ENCODE measurements at regions not wholly inside any gene's neighbourhood (a gene's known extent, or its start where the extent isn't known, plus 50 kb on each side); places are given as distances from the start of the nearest gene placed in this dataset.

DNA sequence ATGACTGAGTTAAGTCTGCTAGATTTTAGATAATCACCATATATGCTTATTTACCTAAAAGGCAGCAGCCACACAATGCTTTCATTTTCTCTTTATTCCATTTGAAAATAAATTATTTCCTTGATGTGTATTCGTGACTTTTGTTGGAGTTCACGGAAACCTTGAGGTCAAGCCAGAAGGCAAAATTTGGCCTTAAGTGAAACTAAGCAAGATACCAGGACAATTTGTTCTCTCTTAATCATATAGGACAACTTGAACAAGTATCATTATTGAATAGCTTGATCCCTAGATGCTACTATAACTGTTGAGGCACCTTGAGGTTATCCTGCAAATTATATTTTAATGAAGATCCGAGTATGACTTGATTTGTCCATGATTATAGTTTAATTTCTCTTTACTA is 429.2 kb upstream of the DACH1 start:
- H3K9me3 ChIP-seq: no peaks in the 10 kb centered on the region
- no peak for TF ChIP-seq CTCF (IDR thresholded peaks at IDR 0.05)
- no peak for DNase-seq (ENCODE audit: low spot score in 2 of 2)
- H3K4me3 ChIP-seq: no peak overlapping the region
- no peaks in the 10 kb centered on the region for H3K4me1 ChIP-seq
- no peaks in the 10 kb centered on the region for H3K27me3 ChIP-seq
- intact Hi-C loops (cut with DNase I): no loop called here
- H3K36me3 ChIP-seq: no peaks in the 10 kb centered on the region
- no peak overlapping the region for H3K27ac ChIP-seq

DNA sequence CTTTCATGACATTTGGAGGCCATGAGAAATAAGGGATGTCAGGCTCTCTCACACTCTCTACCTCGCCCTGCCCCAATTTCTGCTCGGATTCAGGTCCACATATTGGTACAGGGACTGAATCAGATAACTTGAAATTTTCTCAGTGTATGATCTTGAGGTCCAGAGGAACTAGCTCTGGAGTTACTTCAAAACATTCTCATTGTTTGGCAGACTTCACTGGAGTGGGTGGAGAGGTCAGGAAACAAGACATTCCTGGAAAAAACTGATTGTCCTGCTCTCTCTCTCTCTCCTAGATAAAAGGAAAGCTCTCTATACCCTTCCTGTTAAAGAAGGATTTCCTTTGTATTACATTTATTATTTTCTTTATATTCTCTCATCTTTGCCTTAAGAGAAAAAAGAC is 428.1 kb upstream of the DACH1 start:
- intact Hi-C loops (cut with DNase I): no loop called here
- H3K9me3 ChIP-seq: no peaks in the 10 kb centered on the region
- H3K27ac ChIP-seq: no peak overlapping the region
- no peak overlapping the region for H3K4me3 ChIP-seq
- no peak for TF ChIP-seq CTCF (IDR thresholded peaks at IDR 0.05)
- DNase-seq (ENCODE audit: low spot score in 2 of 2): no peak
- H3K4me1 ChIP-seq: no peaks in the 10 kb centered on the region
- H3K36me3 ChIP-seq: no peaks in the 10 kb centered on the region
- H3K27me3 ChIP-seq: no peaks in the 10 kb centered on the region

- Histone ChIP-seq H3K4me3 (no peak overlapping the region), H3K9me3 (no peaks in the 10 kb centered on the region), H3K4me1 (no peaks in the 10 kb centered on the region), H3K27me3 (no peaks in the 10 kb centered on the region), H3K36me3 (no peaks in the 10 kb centered on the region), H3K27ac (no peak overlapping the region)
- TF ChIP-seq CTCF (IDR thresholded peaks at IDR 0.05): no peak
- intact Hi-C loops (cut with DNase I): no loop called here
- DNase-seq (ENCODE audit: low spot score in 2 of 2): no peak
Observed at GRCh38 chr13:72293206-72293605, 426.2 kb upstream of the DACH1 start.

GRCh38 chr13:72290962-72291681 is 424.1 kb upstream of the DACH1 start:
- no peaks in the 10 kb centered on the region for H3K4me1 ChIP-seq
- DNase-seq (ENCODE audit: low spot score in 2 of 2): no peak
- intact Hi-C loops (cut with DNase I): no loop called here
- H3K4me3 ChIP-seq: no peak overlapping the region
- no peak overlapping the region for H3K27ac ChIP-seq
- no peak for TF ChIP-seq CTCF (IDR thresholded peaks at IDR 0.05)
- no peaks in the 10 kb centered on the region for H3K27me3 ChIP-seq
- no peaks in the 10 kb centered on the region for H3K36me3 ChIP-seq
- H3K9me3 ChIP-seq: no peaks in the 10 kb centered on the region

DNA sequence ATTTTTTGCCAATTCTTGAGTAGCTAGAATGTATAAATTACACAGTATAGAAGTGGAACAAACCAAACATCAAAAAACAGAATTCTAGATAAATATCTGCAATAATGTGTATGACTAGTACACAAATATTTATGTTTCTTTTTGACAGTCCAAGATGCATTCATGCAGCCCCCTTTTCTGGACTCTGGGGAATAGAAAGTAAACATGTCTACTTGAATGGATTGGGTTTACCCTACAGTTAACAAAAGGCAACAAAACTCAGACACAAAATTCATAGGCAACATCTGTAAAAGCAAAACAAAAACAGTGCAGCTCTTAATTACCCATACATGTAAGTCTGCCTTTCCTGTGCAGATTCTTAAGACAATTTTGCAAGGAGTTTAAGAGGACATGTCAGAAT is 419.4 kb upstream of the DACH1 start:
- no peaks in the 10 kb centered on the region for H3K36me3 ChIP-seq
- no peak for DNase-seq (ENCODE audit: low spot score in 2 of 2)
- H3K27ac ChIP-seq: no peak overlapping the region
- no peak overlapping the region for H3K4me3 ChIP-seq
- H3K4me1 ChIP-seq: no peaks in the 10 kb centered on the region
- intact Hi-C loops (cut with DNase I): no loop called here
- TF ChIP-seq CTCF (IDR thresholded peaks at IDR 0.05): no peak
- H3K9me3 ChIP-seq: no peaks in the 10 kb centered on the region
- no peaks in the 10 kb centered on the region for H3K27me3 ChIP-seq

GRCh38 chr13:72284791-72285190 is 417.8 kb upstream of the DACH1 start:
- TF ChIP-seq CTCF (IDR thresholded peaks at IDR 0.05): no peak
- H3K4me1 ChIP-seq: no peaks in the 10 kb centered on the region
- no peaks in the 10 kb centered on the region for H3K36me3 ChIP-seq
- intact Hi-C loops (cut with DNase I): no loop called here
- H3K9me3 ChIP-seq: no peaks in the 10 kb centered on the region
- DNase-seq (ENCODE audit: low spot score in 2 of 2): no peak
- no peaks in the 10 kb centered on the region for H3K27me3 ChIP-seq
- no peak overlapping the region for H3K4me3 ChIP-seq
- no peak overlapping the region for H3K27ac ChIP-seq
